K562 (cell line): ENCODE measurements at regions not wholly inside any gene's neighbourhood (a gene's known extent, or its start where the extent isn't known, plus 50 kb on each side); places are given as distances from the start of the nearest gene placed in this dataset.

Source experiments
- CBFA2T3 ChIP-seq: fragments of 450-650 bp; IDR thresholded peaks from 2 replicates; pipeline ENCODE4 v1.6.1; 2017
- CHD1 ChIP-seq: fragments of 200-600 bp; sonication (generic); IDR thresholded peaks from one replicate; pipeline ENCODE4 v1.6.1; 2012; ENCODE audit warnings: mild to moderate bottlenecking, moderate library complexity, low read length, inconsistent platforms
- HNRNPK ChIP-seq: fragments of 200-400 bp; formaldehyde crosslinking; IDR thresholded peaks from one replicate; pipeline ENCODE4 v1.6.1; 2018; ENCODE audit warnings: mild to moderate bottlenecking, low read depth, low read length; ENCODE audit not compliant: poor library complexity, severe bottlenecking
- ZNF785 ChIP-seq: fragments of 250-450 bp; sonication (Bioruptor Pico); IDR thresholded peaks from 2 replicates; pipeline ENCODE4 v1.4.0; 2020; ENCODE audit warnings: mild to moderate bottlenecking
- TF ChIP-seq, protein P1 (sequence below), 3 experiments: IDR thresholded peaks in 2 of 3; conservative IDR thresholded peaks in 1 of 3; 2 replicates each; pipeline ENCODE4 v1.5.1; 2011 to 2012; ENCODE audit warnings: low read length in 3 of 3, mild to moderate bottlenecking in 3 of 3, control low read depth in 2 of 3, improper control_type of control experiment in 1 of 3, inconsistent platforms in 1 of 3, low read depth in 1 of 3, mixed read lengths in 1 of 3, moderate library complexity in 1 of 3; ENCODE audit not compliant: insufficient read depth in 2 of 3
- TF ChIP-seq, protein P2 (sequence below): fragments of 450-650 bp; conservative IDR thresholded peaks from 2 replicates; pipeline ENCODE4 v1.6.1; 2016; ENCODE audit warnings: missing genetic modification characterization, low read depth, mild to moderate bottlenecking, control low read depth, missing compliant biosample characterization
- TF ChIP-seq, protein P3 (sequence below): IDR thresholded peaks from 3 replicates; pipeline ENCODE4 v1.6.1; 2011; ENCODE audit warnings: borderline replicate concordance, mild to moderate bottlenecking, moderate library complexity; ENCODE audit not compliant: insufficient read length; ENCODE audit errors: extremely low read depth

DNA sequence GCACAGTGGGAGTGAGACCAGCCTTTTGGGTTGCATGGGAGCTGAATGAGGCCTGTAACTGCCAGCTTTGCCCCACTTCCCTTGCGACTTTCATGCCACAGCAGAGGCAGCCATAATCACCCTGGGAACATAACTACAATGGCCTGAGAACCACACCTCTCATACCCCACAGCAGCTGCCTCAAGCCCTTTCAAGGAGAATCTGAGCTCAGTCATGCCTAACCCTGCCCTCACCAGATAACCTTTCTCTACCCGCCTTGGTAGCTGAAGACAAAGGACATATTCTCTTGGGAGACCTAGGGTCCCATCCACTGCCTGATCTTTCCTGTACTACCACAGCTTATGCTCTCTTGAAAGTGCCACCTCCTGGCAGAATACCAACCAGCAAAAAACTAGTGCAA is 599.9 kb upstream of the IGFBP7 start (continued):
- TF ChIP-seq, protein P1, sequence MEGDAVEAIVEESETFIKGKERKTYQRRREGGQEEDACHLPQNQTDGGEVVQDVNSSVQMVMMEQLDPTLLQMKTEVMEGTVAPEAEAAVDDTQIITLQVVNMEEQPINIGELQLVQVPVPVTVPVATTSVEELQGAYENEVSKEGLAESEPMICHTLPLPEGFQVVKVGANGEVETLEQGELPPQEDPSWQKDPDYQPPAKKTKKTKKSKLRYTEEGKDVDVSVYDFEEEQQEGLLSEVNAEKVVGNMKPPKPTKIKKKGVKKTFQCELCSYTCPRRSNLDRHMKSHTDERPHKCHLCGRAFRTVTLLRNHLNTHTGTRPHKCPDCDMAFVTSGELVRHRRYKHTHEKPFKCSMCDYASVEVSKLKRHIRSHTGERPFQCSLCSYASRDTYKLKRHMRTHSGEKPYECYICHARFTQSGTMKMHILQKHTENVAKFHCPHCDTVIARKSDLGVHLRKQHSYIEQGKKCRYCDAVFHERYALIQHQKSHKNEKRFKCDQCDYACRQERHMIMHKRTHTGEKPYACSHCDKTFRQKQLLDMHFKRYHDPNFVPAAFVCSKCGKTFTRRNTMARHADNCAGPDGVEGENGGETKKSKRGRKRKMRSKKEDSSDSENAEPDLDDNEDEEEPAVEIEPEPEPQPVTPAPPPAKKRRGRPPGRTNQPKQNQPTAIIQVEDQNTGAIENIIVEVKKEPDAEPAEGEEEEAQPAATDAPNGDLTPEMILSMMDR (IDR thresholded peaks at IDR 0.05 in 2 of 3, conservative IDR thresholded peaks at IDR 0.05 in 1 of 3; ENCODE audit: insufficient read depth in 2 of 3, low read depth in 1 of 3, low read length in 3 of 3), result no peak
- TF ChIP-seq, protein P2, sequence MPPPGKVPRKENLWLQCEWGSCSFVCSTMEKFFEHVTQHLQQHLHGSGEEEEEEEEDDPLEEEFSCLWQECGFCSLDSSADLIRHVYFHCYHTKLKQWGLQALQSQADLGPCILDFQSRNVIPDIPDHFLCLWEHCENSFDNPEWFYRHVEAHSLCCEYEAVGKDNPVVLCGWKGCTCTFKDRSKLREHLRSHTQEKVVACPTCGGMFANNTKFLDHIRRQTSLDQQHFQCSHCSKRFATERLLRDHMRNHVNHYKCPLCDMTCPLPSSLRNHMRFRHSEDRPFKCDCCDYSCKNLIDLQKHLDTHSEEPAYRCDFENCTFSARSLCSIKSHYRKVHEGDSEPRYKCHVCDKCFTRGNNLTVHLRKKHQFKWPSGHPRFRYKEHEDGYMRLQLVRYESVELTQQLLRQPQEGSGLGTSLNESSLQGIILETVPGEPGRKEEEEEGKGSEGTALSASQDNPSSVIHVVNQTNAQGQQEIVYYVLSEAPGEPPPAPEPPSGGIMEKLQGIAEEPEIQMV, result no peak
- TF ChIP-seq HNRNPK (no peak), ZNF785 (no peak), CBFA2T3 (no peak), CHD1 (no peak)
- TF ChIP-seq, protein P3, sequence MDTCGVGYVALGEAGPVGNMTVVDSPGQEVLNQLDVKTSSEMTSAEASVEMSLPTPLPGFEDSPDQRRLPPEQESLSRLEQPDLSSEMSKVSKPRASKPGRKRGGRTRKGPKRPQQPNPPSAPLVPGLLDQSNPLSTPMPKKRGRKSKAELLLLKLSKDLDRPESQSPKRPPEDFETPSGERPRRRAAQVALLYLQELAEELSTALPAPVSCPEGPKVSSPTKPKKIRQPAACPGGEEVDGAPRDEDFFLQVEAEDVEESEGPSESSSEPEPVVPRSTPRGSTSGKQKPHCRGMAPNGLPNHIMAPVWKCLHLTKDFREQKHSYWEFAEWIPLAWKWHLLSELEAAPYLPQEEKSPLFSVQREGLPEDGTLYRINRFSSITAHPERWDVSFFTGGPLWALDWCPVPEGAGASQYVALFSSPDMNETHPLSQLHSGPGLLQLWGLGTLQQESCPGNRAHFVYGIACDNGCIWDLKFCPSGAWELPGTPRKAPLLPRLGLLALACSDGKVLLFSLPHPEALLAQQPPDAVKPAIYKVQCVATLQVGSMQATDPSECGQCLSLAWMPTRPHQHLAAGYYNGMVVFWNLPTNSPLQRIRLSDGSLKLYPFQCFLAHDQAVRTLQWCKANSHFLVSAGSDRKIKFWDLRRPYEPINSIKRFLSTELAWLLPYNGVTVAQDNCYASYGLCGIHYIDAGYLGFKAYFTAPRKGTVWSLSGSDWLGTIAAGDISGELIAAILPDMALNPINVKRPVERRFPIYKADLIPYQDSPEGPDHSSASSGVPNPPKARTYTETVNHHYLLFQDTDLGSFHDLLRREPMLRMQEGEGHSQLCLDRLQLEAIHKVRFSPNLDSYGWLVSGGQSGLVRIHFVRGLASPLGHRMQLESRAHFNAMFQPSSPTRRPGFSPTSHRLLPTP, result no peak
